ENCODE measurements at regions not wholly inside any gene's neighbourhood (a gene's known extent, or its start where the extent isn't known, plus 50 kb on each side); places are given as distances from the start of the nearest gene placed in this dataset.

DNA sequence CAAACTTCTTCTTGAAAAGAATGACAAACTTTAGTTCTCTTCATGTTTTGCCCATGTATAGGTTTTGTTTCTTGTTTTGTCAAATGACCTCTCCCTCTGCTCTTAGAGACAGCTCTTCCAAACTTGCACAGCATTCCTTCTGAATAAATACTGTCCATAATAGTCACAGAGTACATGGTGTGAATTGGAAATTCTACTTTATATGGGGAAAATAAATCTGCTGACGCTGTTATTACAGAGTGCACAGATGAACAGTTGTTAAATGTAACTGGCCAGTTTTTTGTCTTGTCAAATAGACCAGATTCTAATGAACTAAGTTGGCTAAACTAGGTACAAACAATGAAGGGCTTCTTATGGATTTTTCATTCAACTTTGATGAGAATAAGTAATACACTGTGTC, 115.8 kb upstream of the DTNA start:
- TF ChIP-seq, protein P1, sequence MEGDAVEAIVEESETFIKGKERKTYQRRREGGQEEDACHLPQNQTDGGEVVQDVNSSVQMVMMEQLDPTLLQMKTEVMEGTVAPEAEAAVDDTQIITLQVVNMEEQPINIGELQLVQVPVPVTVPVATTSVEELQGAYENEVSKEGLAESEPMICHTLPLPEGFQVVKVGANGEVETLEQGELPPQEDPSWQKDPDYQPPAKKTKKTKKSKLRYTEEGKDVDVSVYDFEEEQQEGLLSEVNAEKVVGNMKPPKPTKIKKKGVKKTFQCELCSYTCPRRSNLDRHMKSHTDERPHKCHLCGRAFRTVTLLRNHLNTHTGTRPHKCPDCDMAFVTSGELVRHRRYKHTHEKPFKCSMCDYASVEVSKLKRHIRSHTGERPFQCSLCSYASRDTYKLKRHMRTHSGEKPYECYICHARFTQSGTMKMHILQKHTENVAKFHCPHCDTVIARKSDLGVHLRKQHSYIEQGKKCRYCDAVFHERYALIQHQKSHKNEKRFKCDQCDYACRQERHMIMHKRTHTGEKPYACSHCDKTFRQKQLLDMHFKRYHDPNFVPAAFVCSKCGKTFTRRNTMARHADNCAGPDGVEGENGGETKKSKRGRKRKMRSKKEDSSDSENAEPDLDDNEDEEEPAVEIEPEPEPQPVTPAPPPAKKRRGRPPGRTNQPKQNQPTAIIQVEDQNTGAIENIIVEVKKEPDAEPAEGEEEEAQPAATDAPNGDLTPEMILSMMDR (IDR thresholded peaks at IDR 0.05; ENCODE audit: low read length) = no peak
- no peak for TF ChIP-seq EZH2 (IDR thresholded peaks at IDR 0.05; ENCODE audit: borderline replicate concordance, low read length)
